Stimulated activated naive CD8-positive, alpha-beta T cell treated with anti-CD3 and anti-CD28 coated beads, Interleukin-15, Interleukin-2, amounts not matched to agents 100 ng/mL and 50 ng/mL, for 24 hours (primary cell): ENCODE measurements at regions not wholly inside any gene's neighbourhood (a gene's known extent, or its start where the extent isn't known, plus 50 kb on each side); places are given as distances from the start of the nearest gene placed in this dataset.

Source experiments
- H3K27ac Mint-ChIP-seq: one replicate; pipeline ENCODE4 v1.8.0; 2021; ENCODE audit warnings: mild to moderate bottlenecking, mixed read lengths
- H3K27me3 Mint-ChIP-seq: one replicate; pipeline ENCODE4 v1.8.0; 2021; ENCODE audit warnings: mixed read lengths
- H3K36me3 Mint-ChIP-seq: one replicate; pipeline ENCODE4 v1.8.0; 2021; ENCODE audit warnings: low read depth, mixed read lengths
- H3K4me1 Mint-ChIP-seq: one replicate; pipeline ENCODE4 v1.8.0; 2021; ENCODE audit warnings: low read depth, mixed read lengths
- H3K4me3 Mint-ChIP-seq: one replicate; pipeline ENCODE4 v1.8.0; 2021; ENCODE audit warnings: mild to moderate bottlenecking, mixed read lengths
- H3K9me3 Mint-ChIP-seq: one replicate; pipeline ENCODE4 v1.8.0; 2021; ENCODE audit warnings: mixed read lengths

- H3K27ac Mint-ChIP-seq = no peak overlapping the region
- H3K36me3 Mint-ChIP-seq = no peaks in the 10 kb centered on the region
These were observed 180.0 kb downstream of the FGF18 start for GRCh38 chr5:171599411-171599810.

GRCh38 chr5:171599957-171600612 lies 180.6 kb downstream of the FGF18 start:
- Mint-ChIP-seq H3K27me3 (peaks cover 8% of the 10 kb centered on the region), H3K27ac (no peak overlapping the region), H3K4me1 (peaks cover 32% of the 10 kb centered on the region), H3K36me3 (no peaks in the 10 kb centered on the region), H3K4me3 (peak overlapping the region; percentile 15), H3K9me3 (no peaks in the 10 kb centered on the region)

More at GRCh38 chr5:171599411-171599810, 180.0 kb downstream of the FGF18 start:
- H3K27me3 Mint-ChIP-seq = peaks cover 8% of the 10 kb centered on the region
- H3K4me3 Mint-ChIP-seq = no peak overlapping the region
- H3K9me3 Mint-ChIP-seq = no peaks in the 10 kb centered on the region
- peaks cover 32% of the 10 kb centered on the region for H3K4me1 Mint-ChIP-seq

- H3K4me1 Mint-ChIP-seq = peaks cover 27% of the 10 kb centered on the region
- H3K27ac Mint-ChIP-seq = peak overlapping the region; percentile 74
- H3K27me3 Mint-ChIP-seq = peaks cover 8% of the 10 kb centered on the region
- no peaks in the 10 kb centered on the region for H3K36me3 Mint-ChIP-seq
- H3K9me3 Mint-ChIP-seq = no peaks in the 10 kb centered on the region
- H3K4me3 Mint-ChIP-seq = peak overlapping the region; percentile 15
These were observed 181.4 kb downstream of the FGF18 start for GRCh38 chr5:171600741-171601265.

GRCh38 chr5:171601266-171601881 lies 181.9 kb downstream of the FGF18 start:
- Mint-ChIP-seq H3K27ac (peak overlapping the region; percentile 59), H3K27me3 (peaks cover 12% of the 10 kb centered on the region), H3K9me3 (peaks cover 4% of the 10 kb centered on the region), H3K36me3 (no peaks in the 10 kb centered on the region), H3K4me3 (no peak overlapping the region), H3K4me1 (peaks cover 27% of the 10 kb centered on the region)

GRCh38 chr5:171603591-171603990 lies 182.0 kb upstream of the SMIM23 start:
- Mint-ChIP-seq H3K27me3 (peaks cover 15% of the 10 kb centered on the region), H3K4me3 (no peak overlapping the region), H3K27ac (no peak overlapping the region), H3K9me3 (peaks cover 12% of the 10 kb centered on the region), H3K36me3 (no peaks in the 10 kb centered on the region), H3K4me1 (peaks cover 27% of the 10 kb centered on the region)

GRCh38 chr5:171604195-171604594 lies 181.4 kb upstream of the SMIM23 start:
- Mint-ChIP-seq H3K27me3 (peaks cover 20% of the 10 kb centered on the region), H3K9me3 (peaks cover 12% of the 10 kb centered on the region), H3K4me1 (peaks cover 27% of the 10 kb centered on the region), H3K4me3 (no peak overlapping the region), H3K27ac (no peak overlapping the region), H3K36me3 (no peaks in the 10 kb centered on the region)

- peaks cover 6% of the 10 kb centered on the region for H3K4me1 Mint-ChIP-seq
- no peaks in the 10 kb centered on the region for H3K36me3 Mint-ChIP-seq
- H3K4me3 Mint-ChIP-seq = no peak overlapping the region
These were observed 179.1 kb upstream of the SMIM23 start for GRCh38 chr5:171606414-171607024.

GRCh38 chr5:171607863-171608262 lies 177.8 kb upstream of the SMIM23 start:
- no peaks in the 10 kb centered on the region for H3K4me1 Mint-ChIP-seq
- H3K27me3 Mint-ChIP-seq = peaks cover 26% of the 10 kb centered on the region
- H3K27ac Mint-ChIP-seq = no peak overlapping the region
- no peak overlapping the region for H3K4me3 Mint-ChIP-seq
- H3K9me3 Mint-ChIP-seq = peaks cover 12% of the 10 kb centered on the region
- H3K36me3 Mint-ChIP-seq = no peaks in the 10 kb centered on the region

More at GRCh38 chr5:171606414-171607024, 179.1 kb upstream of the SMIM23 start:
- no peak overlapping the region for H3K27ac Mint-ChIP-seq
- H3K9me3 Mint-ChIP-seq = peaks cover 12% of the 10 kb centered on the region
- peaks cover 26% of the 10 kb centered on the region for H3K27me3 Mint-ChIP-seq

GRCh38 chr5:171609806-171610452 lies 175.7 kb upstream of the SMIM23 start:
- H3K4me1 Mint-ChIP-seq = no peaks in the 10 kb centered on the region
- H3K27me3 Mint-ChIP-seq = peaks cover 33% of the 10 kb centered on the region
- H3K4me3 Mint-ChIP-seq = no peak overlapping the region
- no peak overlapping the region for H3K27ac Mint-ChIP-seq
- H3K36me3 Mint-ChIP-seq = no peaks in the 10 kb centered on the region
- H3K9me3 Mint-ChIP-seq = peaks cover 12% of the 10 kb centered on the region

- Mint-ChIP-seq H3K36me3 (no peaks in the 10 kb centered on the region), H3K9me3 (peaks cover 12% of the 10 kb centered on the region), H3K4me1 (no peaks in the 10 kb centered on the region), H3K27me3 (peaks cover 33% of the 10 kb centered on the region), H3K27ac (no peak overlapping the region), H3K4me3 (no peak overlapping the region)
These were observed 174.9 kb upstream of the SMIM23 start for GRCh38 chr5:171610686-171611085.

- no peaks in the 10 kb centered on the region for H3K4me1 Mint-ChIP-seq
- H3K4me3 Mint-ChIP-seq = no peak overlapping the region
- no peaks in the 10 kb centered on the region for H3K36me3 Mint-ChIP-seq
- H3K9me3 Mint-ChIP-seq = no peaks in the 10 kb centered on the region
- H3K27ac Mint-ChIP-seq = no peak overlapping the region
- H3K27me3 Mint-ChIP-seq = peaks cover 19% of the 10 kb centered on the region
These were observed 172.9 kb upstream of the SMIM23 start for GRCh38 chr5:171612749-171613148.

GRCh38 chr5:171614511-171614910 lies 171.1 kb upstream of the SMIM23 start:
- no peaks in the 10 kb centered on the region for H3K36me3 Mint-ChIP-seq
- no peaks in the 10 kb centered on the region for H3K9me3 Mint-ChIP-seq

GRCh38 chr5:171614971-171615653 lies 170.5 kb upstream of the SMIM23 start:
- Mint-ChIP-seq H3K4me1 (no peaks in the 10 kb centered on the region), H3K27ac (no peak overlapping the region), H3K4me3 (no peak overlapping the region), H3K27me3 (peaks cover 7% of the 10 kb centered on the region), H3K36me3 (no peaks in the 10 kb centered on the region), H3K9me3 (no peaks in the 10 kb centered on the region)

More at GRCh38 chr5:171614511-171614910, 171.1 kb upstream of the SMIM23 start:
- Mint-ChIP-seq H3K27ac (no peak overlapping the region), H3K4me3 (no peak overlapping the region), H3K27me3 (peaks cover 10% of the 10 kb centered on the region), H3K4me1 (no peaks in the 10 kb centered on the region)
